Stimulated activated CD4-positive, alpha-beta T cell treated with anti-CD3 and anti-CD28 coated beads, Interleukin-15, amount 100 ng/mL, for 24 hours (primary cell): ENCODE measurements at regions not wholly inside any gene's neighbourhood (a gene's known extent, or its start where the extent isn't known, plus 50 kb on each side); places are given as distances from the start of the nearest gene placed in this dataset.

Experiments used
- DNase-seq: peaks from one replicate; pipeline ENCODE4 v3.0.0-alpha.2; 2020

DNA sequence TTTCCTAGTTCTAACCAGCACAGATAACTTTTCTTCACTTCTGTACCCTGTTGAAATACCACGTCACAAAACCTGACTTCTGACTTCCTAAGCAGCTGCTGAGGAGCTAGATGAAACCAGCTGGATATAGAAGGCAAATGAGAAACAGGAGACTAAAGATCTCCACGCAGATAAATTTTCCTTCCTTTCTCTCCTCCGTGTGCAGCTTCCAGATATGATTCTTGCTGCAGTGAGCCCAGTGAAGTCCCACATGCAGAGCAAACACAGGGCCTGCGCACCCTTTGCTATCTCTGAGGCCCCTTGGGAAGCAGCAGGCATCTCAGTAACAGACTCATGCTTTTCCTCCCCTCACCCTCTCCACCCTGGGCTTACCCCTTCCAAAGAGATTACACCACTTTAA, 1638.3 kb downstream of the MAT2B start:
- DNase-seq: no peak

GRCh38 chr5:165149431-165149830, 1644.0 kb downstream of the MAT2B start:
- no peak for DNase-seq

- DNase-seq: no peak
Measured at GRCh38 chr5:165152058-165152457, 1646.6 kb downstream of the MAT2B start.

DNA sequence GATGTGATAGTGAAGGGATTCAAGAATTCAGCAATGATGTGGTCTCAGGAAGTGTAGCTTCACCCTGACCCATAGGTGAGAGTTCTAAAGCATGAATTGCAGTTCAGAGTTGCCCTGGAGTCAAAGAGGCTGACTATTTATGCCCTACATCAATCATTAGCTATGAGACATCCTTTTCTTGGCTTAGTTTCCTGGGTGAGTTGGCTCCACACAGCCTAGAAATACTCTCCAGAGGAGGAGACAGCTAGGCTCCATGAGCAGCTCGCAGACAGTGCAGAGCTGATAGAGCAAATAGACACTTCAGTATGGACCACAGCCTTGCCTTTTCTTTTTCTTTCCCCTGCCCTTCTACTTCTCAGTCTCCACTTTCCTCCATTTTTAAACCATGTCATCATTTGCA, 1651.8 kb downstream of the MAT2B start:
- DNase-seq: no peak

DNA sequence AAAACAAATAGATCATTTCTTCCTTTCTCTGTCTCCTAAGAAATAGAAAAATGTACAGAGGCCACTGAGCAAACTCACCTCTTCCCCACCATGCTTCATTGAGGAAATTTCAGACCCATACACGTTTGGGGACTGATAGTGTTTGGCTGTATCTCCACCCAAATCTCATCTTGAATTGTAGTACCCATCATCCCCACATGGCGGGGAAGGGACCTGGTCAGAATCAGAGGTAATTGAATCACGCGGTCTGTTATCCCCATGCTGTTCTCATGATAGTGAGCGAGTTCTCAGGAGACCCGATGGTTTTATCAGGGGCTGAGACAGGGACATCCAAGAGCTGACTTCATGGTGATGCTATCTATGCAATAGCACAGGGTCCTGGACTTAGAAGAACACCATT, 1655.8 kb downstream of the MAT2B start:
- no peak for DNase-seq

- no peak for DNase-seq
Measured at GRCh38 chr5:165163861-165164260, 1658.4 kb downstream of the MAT2B start.

DNA sequence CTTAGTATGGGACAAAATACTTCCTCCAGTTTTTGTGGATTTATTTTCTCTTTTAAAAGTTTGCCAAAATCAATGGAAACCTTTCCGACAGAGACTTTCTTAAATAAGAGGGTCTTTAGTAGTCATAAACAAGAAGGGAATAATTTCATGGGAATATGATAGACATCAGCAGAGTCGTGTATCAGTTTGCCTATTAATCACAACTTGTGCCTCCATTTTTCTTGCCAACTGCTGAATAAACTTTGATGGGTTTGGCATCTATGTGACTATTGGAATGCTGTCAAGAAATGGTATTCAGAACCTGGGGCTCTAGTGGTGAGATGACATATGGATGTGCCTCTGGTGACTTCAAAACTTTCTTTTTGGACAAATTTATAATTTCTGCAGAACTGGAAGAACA, 1668.2 kb downstream of the MAT2B start:
- no peak for DNase-seq

- DNase-seq: no peak
Measured at GRCh38 chr5:165175041-165175440, 1669.6 kb downstream of the MAT2B start.

GRCh38 chr5:165184183-165184582, 1678.8 kb downstream of the MAT2B start:
- no peak for DNase-seq

DNA sequence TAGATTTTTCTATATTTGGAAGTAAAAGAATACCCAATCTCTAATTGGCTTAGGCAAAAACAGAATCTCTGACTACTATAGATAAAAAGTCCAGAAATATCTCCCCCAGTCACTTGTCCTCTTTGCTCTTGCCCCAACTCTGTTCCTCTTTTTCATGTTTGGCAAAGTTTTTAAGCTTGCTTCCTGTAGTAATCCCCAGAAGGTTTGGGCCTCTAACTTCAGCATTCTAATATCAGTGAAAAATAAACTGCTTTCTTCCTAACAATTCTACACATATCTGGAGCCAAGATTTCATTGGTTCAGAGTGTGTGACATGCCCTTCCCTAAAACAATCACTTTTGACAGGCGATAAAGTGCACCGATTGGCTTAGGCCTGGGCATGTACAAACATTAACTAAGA, 1680.3 kb downstream of the MAT2B start:
- no peak for DNase-seq

GRCh38 chr5:165187815-165188214, 1682.4 kb downstream of the MAT2B start:
- no peak for DNase-seq

GRCh38 chr5:165188556-165189175, 1683.2 kb downstream of the MAT2B start:
- DNase-seq: no peak

DNA sequence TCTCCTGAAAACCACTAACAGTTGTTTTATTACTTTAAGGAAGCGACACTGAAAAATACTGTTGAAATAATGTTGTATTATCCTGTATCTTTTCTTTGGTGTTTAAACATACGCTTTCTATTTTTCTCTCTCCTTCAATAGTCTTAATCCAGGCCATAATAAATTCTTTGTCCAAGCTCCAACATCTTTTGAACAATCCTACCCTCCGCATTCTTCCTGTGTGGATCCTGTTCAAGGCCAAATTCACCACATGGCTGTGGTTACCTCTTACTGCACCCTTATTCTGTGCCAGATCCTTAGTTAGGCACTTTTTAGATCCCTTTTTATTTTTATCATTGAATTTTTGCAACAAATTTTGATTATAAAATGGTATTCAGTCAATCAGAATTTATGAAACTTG, 1691.5 kb downstream of the MAT2B start:
- no peak for DNase-seq

DNA sequence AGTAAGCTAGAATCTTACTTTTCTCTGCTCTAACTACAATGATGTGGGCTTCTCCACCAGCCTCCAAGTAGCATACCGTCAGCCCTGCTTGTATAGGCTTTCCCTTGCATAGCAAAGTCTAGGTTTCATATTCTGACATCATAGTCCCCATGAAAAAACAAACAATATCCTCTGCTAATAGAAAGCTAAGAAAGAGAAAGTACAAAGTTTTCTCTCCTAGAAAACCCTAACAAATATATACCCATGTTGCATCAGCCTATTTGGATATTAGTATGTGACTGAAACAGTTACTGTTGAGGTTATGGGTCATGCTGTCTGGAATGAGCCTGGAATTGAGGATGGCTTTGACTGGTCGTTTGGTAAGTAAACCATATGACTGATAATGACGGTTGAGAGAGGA, 1696.0 kb downstream of the MAT2B start:
- DNase-seq: no peak

GRCh38 chr5:165201771-165202518, 1696.5 kb downstream of the MAT2B start:
- no peak for DNase-seq

- no peak for DNase-seq
Measured at GRCh38 chr5:165202519-165202910, 1697.1 kb downstream of the MAT2B start.

GRCh38 chr5:165209101-165209727, 1703.8 kb downstream of the MAT2B start:
- DNase-seq: no peak

GRCh38 chr5:165224366-165225045, 1719.1 kb downstream of the MAT2B start:
- DNase-seq: no peak

DNA sequence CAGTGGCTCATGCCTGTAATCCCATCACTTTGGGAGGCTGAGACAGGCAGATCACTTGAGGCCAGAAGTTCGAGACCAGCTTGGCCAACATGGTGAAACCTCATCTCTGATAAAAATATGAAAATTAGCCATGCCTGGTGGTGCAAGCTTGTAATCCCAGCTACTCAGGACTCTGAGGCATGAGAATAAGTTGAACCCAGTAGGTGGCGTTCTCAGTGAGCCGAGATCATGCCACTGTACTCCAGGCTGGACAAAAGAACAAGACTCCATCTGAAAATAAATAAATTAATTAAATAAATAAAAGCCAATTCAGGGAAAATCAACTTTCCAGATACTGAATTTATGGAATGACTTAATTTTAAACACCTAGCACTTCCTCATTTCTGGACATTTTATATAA, 1722.1 kb downstream of the MAT2B start:
- DNase-seq: no peak

DNA sequence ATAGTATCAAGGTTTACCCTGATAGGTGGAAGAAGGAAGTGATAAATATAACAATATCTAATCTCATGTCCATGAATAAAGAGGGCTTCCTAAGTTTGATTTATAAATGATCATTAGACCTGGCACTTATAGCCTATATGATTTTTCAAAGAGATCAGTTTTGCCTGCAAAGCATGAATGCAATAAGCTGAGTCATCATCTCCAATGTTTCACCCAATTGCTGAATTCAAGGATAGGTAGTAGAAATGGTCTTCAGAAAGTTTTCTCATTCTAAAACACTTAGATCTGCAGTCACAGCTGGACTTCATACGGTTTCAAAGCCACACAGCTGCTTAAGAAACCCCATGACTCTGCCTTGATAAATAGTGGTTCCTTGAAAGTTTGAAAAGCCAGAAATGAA, 1722.8 kb downstream of the MAT2B start:
- DNase-seq: no peak

DNA sequence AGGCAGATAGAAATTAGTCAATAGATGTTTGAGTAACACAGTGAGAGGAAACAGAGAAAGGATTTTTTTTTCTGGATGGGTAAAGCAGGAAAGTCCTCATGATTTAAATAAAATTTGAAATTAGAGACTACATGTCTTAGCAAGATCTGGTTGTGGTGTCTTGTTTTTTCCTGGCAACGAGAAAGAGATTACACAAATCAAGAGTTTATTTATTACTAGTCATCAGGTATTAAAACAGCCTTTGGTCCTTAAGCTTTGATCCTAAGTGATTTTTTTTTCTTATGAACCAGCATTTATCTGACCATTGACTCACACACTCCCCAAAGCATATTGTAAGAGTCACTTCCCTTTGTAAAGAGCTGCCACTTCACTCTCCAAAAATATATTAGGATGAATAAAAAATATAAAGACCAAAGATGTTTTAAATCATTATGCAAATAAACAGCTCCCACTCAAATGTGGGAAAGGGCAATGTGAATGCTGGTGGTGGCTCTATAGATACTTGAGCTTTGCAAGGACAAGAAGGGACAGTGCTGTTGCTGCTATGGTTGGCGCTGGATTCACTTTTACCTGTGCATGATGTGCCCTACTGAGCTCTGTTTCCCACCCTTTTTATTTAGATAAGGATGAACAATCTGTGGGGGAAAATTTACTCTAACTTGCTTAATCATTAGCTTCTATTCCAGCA, 1726.5 kb downstream of the MAT2B start:
- DNase-seq: no peak

DNA sequence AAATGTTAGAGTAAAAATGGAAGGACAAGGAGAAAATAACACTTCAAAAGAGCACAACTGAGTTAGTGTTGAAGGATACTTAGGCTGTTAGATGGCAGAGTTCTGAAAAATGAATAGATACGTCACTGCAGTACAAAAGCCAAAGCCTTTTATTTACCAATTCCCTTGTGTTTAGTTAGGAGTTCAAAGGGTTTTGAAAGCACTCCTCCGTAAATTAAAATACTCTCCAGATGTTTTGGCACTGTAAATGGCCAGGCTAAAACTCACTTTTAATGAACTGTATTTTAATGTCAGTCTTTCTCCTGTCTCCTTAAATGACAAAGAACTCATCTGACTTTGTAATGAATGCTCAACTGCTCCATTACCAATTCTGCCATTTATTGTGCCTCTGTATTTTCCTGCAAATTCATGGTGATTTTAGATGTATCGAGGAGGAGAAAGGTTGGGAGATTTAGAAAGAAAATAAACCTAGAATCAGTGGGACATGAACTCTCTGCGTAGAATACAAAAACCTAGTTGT, 1727.2 kb downstream of the MAT2B start:
- no peak for DNase-seq

- DNase-seq: no peak
Measured at GRCh38 chr5:165241811-165242210, 1736.4 kb downstream of the MAT2B start.
